ENCODE measurements at regions not wholly inside any gene's neighbourhood (a gene's known extent, or its start where the extent isn't known, plus 50 kb on each side); places are given as distances from the start of the nearest gene placed in this dataset.

GRCh38 chr5:74167206-74167929 lies 473.2 kb downstream of the ENC1 start (continued):
- TF ChIP-seq RAD21 (IDR thresholded peaks at IDR 0.05 in 1 of 2, conservative IDR thresholded peaks at IDR 0.05 in 1 of 2; ENCODE audit: low read depth in 2 of 2, low read length in 2 of 2) (no peak), TAF7 (optimal IDR thresholded peaks at IDR 0.05; ENCODE audit: borderline replicate concordance, low read depth, low read length) (no peak), BRCA1 (IDR thresholded peaks at IDR 0.05; ENCODE audit: low read depth, low read length) (no peak), MAFK (IDR thresholded peaks at IDR 0.05; ENCODE audit: low read depth, low read length) (no peak)
- TF ChIP-seq, protein P1, sequence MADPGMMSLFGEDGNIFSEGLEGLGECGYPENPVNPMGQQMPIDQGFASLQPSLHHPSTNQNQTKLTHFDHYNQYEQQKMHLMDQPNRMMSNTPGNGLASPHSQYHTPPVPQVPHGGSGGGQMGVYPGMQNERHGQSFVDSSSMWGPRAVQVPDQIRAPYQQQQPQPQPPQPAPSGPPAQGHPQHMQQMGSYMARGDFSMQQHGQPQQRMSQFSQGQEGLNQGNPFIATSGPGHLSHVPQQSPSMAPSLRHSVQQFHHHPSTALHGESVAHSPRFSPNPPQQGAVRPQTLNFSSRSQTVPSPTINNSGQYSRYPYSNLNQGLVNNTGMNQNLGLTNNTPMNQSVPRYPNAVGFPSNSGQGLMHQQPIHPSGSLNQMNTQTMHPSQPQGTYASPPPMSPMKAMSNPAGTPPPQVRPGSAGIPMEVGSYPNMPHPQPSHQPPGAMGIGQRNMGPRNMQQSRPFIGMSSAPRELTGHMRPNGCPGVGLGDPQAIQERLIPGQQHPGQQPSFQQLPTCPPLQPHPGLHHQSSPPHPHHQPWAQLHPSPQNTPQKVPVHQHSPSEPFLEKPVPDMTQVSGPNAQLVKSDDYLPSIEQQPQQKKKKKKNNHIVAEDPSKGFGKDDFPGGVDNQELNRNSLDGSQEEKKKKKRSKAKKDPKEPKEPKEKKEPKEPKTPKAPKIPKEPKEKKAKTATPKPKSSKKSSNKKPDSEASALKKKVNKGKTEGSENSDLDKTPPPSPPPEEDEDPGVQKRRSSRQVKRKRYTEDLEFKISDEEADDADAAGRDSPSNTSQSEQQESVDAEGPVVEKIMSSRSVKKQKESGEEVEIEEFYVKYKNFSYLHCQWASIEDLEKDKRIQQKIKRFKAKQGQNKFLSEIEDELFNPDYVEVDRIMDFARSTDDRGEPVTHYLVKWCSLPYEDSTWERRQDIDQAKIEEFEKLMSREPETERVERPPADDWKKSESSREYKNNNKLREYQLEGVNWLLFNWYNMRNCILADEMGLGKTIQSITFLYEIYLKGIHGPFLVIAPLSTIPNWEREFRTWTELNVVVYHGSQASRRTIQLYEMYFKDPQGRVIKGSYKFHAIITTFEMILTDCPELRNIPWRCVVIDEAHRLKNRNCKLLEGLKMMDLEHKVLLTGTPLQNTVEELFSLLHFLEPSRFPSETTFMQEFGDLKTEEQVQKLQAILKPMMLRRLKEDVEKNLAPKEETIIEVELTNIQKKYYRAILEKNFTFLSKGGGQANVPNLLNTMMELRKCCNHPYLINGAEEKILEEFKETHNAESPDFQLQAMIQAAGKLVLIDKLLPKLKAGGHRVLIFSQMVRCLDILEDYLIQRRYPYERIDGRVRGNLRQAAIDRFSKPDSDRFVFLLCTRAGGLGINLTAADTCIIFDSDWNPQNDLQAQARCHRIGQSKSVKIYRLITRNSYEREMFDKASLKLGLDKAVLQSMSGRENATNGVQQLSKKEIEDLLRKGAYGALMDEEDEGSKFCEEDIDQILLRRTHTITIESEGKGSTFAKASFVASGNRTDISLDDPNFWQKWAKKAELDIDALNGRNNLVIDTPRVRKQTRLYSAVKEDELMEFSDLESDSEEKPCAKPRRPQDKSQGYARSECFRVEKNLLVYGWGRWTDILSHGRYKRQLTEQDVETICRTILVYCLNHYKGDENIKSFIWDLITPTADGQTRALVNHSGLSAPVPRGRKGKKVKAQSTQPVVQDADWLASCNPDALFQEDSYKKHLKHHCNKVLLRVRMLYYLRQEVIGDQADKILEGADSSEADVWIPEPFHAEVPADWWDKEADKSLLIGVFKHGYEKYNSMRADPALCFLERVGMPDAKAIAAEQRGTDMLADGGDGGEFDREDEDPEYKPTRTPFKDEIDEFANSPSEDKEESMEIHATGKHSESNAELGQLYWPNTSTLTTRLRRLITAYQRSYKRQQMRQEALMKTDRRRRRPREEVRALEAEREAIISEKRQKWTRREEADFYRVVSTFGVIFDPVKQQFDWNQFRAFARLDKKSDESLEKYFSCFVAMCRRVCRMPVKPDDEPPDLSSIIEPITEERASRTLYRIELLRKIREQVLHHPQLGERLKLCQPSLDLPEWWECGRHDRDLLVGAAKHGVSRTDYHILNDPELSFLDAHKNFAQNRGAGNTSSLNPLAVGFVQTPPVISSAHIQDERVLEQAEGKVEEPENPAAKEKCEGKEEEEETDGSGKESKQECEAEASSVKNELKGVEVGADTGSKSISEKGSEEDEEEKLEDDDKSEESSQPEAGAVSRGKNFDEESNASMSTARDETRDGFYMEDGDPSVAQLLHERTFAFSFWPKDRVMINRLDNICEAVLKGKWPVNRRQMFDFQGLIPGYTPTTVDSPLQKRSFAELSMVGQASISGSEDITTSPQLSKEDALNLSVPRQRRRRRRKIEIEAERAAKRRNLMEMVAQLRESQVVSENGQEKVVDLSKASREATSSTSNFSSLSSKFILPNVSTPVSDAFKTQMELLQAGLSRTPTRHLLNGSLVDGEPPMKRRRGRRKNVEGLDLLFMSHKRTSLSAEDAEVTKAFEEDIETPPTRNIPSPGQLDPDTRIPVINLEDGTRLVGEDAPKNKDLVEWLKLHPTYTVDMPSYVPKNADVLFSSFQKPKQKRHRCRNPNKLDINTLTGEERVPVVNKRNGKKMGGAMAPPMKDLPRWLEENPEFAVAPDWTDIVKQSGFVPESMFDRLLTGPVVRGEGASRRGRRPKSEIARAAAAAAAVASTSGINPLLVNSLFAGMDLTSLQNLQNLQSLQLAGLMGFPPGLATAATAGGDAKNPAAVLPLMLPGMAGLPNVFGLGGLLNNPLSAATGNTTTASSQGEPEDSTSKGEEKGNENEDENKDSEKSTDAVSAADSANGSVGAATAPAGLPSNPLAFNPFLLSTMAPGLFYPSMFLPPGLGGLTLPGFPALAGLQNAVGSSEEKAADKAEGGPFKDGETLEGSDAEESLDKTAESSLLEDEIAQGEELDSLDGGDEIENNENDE (IDR thresholded peaks at IDR 0.05; ENCODE audit: insufficient replicate concordance, low read length) = no peak
